GM18499 (cell line): ENCODE measurements at regions not wholly inside any gene's neighbourhood (a gene's known extent, or its start where the extent isn't known, plus 50 kb on each side); places are given as distances from the start of the nearest gene placed in this dataset.
"Not testable (repeated sequence)": the region's sequence is repeated elsewhere in the genome, so short reads cannot be mapped to it uniquely, and the experiment has no call there.

Experiments
- ATAC-seq: cut with Tn5 transposase; IDR thresholded peaks from one replicate; pipeline ENCODE4 v1.9.1; 2021; ENCODE audit warnings: moderate number of reproducible peaks; ENCODE audit not compliant: insufficient read depth, unreplicated experiment

DNA sequence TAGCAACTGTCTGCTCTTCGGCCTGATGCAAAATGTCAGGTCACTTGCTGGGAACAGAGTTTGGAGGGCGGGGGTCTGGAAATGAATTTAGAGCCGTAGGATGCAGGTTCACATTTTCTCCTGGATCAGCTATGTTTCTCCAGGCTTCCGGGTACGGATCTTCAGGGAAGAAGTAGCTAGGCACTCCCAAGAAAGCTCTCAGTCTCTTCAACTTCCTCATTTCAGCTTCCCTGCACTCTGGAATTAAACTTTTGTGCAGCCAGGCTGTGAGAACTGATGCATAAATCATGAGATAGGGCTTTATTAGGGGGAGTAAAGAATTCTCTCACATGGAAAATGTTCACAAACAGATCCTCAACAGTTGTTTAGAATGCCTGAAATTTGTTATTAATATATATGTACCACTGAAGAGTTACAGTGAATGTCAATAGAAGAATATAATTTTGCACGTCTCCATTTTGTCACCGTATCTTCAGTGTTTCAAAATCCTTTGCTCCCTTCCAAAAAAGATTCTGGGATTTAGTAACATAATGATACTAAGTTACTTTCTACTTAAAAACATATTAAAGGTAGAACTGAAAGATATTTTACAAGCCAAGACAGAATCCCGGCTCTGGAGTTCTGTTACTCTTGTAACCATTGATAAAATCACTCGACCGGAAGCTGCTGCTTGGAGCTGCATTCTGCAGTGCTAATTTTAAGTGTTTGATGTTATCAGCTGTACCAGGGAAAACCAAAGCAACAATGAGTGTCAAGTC lies 178.5 kb upstream of the P2RY1 start:
- ATAC-seq, result no peak

DNA sequence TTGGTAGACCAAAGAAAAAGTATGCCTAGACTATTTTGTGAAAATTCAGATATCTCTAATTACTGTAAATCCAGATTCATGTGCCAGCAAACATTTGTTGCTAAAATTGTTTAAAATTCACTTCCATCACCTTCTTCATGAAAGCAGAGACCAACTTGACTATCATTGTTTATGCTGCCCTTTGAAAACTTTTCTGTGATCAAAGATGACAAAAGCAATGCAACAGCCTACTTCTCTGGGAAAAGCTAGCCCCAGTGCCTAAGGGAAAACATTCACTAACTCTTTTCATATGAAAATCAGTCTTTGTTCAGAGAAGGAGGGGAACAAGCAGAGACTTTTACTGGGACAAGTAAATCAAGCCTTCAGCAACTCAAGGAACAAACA lies 178.0 kb upstream of the P2RY1 start:
- no peak for ATAC-seq

DNA sequence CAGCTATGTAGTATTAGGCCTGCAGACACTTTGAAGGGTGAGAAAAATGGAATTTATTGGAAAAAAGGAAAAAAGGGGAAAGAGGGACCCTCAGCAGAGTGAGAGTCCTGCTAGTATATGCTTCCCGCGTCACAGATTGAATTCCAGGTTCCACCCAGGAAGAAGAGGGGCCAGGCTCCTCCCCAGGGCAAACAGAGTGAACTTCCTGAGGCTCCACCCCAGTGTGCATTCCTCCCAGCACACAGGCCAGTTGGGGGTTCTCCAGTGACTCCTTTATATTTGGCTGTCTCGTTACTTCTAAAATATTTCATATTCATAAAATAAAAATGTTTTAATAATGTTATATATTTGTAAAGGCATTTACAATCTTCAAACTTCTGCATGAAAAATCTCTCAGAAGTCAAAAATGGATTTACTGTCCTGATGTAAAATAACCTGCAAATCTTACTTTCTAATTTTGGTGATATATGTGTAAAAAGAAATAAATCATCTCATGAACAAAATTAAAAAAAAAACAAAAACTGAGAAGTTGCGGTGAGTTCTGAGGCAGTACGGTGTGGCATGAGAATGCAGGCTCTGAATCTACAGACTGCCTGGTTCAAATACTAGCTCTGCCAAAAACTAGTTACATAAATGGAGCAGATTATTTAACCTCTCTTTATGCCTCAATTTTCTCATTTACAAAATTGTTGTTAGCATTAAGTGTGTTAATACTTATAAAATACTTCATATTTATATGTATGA lies 175.8 kb upstream of the P2RY1 start:
- ATAC-seq, result no peak

DNA sequence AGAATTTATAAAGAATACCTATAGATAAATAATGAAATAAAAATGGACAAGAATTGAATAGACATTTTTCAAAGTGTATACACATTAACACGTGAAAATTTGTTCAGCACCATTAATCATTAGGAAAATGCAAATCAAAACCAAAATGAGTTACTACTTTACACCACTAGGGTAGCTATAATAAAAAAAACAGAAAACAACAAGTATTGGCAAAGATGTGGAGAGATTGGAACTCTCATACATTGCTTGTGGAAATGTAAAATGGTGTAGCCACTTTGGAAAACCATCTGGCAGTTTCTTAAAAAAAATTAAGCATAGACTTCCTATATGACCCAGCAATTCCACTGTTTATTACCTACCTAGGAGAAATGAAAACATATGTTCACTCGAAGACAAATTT lies 172.8 kb upstream of the P2RY1 start:
- ATAC-seq, result no peak

DNA sequence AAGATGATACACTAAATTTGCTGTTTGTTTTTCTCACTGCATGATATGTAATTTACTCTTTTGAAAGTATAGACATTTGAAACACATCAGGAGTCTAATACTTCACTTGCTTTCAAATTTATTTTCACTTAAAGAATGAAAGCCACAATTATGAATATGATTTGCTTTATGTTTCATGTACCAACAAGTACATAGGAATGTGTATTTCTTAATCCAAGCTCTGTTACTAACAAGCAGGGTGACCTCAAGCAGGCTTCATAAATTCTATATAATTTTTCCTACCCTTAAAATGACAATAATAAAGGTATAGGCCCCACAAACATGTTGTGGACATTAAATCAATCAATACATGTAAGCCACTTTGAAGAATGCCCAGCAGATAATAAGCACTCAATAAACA lies 170.2 kb upstream of the P2RY1 start:
- no peak for ATAC-seq

DNA sequence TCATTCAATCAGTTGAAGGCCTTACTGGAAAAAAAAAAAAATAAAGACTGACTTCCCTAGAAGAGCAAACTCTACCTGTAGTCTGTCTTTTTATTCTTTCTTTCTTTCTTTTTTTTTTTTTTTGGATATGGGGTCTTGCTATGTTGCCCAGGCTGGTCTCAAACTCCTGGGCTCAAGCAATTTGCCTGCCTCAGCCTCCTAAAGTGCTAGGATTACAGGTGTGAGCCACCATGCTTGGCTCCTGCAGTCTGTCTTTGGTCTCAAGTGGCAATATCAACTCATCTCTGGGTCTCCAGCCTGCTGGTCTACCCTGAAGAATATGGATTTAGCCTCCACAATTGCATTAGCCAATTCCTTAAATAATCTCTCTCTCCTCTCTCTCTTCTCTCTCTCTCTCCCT lies 167.7 kb upstream of the P2RY1 start:
- ATAC-seq, result no peak

DNA sequence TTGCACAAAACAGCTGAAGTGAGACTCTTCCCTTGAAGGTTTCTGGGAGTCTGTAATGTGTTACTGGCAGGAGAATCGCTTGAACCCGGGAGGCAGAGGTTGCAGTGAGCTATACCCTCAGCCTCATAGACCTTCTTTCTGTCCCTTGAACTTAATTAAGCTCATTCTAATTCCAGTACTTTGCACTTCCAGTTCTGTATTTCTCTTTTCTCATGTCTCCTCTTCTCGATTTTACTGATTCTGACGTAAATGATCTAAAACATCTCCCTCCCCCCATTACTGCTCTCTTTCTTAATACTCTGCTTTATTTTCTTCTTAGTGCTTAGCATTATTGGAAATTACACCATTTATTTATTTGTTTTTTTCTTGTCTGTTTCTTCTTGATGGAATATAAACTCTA lies 165.4 kb upstream of the P2RY1 start:
- no peak for ATAC-seq

DNA sequence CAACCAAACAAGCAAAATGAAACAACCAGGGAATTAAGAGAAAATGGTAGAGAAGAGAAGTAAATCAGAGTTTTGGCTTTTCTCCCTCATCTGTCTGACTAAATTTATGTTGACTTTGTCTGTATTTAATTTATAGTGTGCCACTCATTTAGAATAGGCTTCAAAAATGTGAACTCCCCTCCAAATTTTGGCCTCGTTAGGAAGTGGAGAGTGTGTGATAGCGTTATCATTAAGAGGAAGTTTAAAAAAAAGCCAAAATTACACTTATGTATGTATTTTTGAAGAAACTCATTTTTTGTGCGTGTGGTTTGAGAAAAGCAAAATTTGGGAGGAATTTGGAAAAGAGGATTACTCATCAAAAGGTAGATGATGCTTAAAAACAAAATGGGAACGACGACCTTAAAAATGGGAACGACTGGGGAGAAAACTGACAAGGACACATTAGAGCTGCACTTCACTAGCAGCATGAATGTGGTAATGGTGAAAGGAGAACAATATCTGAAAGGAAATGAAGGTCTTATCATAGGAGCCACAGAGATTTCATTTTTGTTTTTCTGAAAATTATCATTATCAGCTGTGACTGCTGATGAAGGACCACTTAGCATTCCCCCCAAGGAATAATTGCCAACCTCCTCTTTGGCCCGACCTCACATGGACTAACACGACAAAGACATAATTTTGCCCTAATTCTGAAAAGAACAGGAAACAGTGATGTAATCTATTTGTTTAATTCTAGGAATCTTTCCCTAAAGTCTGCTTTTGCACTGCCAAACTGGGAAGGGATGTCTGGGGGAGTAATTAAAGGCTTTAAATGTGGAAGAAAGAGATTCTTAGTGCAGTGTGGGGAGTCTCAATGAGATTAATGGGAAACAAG lies 163.2 kb upstream of the P2RY1 start:
- no peak for ATAC-seq

DNA sequence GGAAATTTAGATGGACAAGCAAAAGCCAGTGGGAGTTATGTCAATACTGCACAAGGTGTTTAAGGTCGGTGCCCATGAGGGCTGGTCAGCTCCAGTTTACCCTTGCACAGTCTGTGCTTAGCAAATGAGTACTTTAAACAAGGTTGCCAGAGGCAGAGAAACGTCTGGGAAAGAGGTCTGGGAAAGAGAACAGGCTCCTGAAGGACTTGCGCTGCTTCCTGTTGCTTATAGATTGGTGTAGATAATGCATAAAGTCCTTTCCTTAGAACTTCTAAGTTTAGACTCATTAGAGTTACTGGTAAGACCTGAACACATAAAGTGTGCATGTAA lies 162.6 kb upstream of the P2RY1 start:
- no peak for ATAC-seq

DNA sequence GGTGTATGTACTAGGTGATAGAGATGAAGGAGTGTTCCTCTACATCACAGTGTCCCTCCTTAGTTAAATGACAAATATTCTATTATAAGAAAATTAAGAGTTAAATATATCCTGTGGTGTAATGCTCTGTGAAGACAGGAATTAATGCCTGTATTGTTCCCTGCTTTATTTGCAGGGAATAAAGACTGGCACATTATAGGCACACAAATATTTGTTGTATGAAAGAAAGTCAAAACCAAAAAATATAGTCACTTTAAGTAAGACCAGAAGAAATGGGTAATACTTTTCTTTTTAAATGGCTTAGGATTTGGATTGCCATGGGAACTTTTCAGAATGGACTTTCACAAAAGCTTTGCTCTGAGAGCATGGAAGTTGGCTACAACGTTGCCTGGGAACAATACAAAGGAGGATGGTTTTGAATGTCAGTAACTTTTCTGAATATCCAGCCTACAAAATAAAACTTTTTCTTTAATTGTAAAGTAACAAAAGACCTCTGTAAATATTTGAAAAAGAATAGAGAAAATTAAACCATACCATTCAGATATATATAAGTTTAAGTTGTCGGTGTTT lies 158.0 kb upstream of the P2RY1 start:
- ATAC-seq, result no peak

DNA sequence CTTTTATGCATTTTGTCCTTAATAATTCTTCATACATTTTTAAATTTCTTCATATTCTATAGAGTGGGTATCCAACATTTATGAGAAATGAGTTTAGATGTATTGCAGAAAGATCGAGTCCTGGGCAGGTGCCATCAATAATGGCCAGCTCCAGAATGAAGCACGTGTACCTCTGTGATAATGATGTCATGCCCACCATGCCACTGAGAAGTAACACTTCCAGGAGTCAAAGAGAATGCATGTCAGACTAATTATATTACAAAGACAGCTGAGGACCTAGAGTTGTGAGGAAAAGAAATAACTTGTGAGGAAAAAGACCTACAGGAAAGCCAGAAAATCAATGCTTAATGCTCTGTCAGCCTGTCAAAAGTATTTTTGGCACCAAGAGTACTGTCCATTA lies 157.4 kb upstream of the P2RY1 start:
- no peak for ATAC-seq

DNA sequence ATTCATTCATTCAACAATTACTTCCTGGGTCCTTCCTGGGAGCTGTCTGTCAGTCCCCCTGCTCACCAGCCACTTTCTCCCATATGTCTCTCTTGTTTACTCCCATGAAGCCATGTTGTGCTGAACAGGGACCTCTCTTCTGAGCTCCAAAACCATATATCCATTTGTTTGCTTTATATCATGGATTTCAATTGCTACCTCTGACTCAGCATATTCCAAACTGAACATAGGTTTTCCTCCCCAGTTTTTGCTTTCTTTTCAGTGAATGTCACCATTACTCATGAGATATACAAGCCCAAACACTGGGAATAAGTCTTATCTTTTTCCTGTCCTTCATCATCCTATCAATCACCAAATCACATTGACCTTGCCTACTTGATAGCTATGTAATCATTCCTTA lies 152.5 kb upstream of the P2RY1 start:
- no peak for ATAC-seq

DNA sequence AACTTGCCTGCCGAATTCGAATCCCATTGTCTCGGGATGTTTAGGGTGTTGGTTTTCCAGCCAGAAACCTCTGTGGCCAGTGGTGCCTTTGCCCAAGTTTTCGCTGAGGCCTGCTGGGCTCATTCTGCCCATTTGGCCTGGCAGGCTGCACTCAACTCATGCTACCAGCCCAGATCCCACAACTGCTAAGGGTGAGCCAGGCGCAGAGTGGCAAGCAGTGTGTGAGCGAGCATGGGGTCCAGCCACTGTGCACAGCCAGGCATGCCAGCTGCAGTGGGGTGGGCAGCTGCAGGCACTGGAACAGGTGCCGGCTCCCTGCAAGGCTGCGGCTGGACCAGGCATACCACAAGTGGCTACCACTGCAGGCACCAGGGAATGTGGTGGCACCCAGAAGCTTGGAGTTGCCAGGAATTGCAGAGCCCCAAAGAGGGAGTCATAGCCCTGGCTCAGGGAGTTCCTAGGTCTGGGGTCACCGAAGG lies 151.4 kb upstream of the P2RY1 start:
- ATAC-seq, result no peak

DNA sequence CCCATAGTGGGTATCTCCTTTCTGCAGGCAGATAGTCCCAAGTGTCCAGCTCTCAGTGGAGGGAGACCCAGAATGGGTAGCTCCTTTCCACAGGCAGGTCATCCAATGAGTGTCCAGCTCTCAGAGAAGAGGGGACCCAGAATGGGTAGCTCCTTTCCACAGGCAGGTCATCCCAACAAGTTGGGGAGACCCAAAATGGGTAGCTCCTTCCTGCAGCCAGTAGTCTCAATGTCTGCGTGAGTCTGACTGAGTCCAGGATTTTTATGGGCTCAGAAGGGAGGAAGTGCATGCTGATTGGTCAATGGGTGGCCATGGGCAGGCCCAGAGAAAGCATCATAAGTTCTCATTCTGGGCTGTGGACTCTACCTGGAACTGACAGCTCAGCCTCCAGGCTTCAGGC lies 150.7 kb upstream of the P2RY1 start:
- no peak for ATAC-seq

DNA sequence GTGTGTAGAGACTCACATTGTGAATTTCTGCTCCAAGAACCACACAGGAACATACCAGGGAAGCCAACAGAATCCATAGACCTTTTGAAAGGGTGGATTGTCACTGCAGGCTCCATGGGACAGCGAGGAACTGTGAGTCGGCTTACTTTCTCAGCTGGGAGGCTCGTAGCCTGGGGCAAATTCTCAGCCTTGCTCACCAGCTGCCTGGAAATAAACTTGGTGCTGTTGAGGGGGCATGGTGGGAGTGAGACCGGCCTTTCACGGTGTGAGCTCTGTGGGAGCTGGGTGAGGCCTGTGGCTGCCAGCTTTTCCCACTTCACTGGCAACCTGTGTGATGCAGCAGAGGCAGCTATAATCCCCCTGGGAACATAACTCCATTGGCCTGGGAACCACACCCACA lies 146.6 kb upstream of the P2RY1 start:
- no peak for ATAC-seq

DNA sequence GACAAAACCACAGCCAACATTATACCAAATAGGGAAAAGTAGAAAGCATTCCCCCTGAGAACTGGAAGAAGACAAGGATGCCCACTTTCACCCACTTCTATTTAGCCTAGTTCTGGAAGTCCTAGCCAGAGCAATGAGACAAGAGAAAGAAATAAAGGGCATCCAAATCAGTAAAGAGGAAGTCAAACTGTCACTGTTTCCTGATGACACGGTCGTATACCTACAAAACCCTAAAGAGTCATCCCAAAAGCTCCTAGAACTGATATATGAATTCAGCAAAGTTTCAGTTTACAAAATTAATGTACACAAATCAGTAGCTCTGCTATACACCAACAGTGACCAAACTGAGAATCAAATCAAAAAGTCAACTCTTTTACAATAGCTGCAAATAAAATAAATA lies 142.6 kb upstream of the P2RY1 start:
- ATAC-seq, result not testable (repeated sequence)

DNA sequence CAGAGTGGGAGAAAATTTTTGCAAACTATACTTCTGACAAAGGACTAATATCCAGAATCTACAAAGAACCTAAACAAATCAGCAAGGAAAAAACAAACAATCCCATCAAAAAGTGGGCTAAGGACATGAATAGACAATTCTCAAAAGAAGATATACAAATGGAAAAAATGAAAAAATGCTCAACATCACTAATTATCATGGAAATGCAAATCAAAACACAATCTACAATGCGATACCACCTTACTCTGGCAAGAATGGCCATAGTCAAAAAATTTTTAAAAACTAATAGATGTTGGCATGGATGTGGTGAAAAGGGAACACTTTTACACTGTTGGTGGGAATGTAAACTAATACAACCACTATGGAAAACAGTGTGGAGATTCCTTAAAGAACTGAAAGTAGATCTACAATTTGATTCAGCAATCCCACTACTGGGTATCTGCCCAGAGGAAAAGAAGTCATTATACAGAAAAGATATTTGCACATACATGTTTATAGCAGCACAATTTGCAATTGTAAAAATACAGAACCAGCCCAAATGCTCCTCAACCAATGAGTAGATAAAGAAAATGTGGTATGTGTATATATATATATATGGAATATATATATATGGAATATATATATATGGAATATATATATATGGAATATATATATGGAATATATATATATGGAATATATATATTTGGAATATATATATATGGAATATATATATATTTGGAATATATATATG lies 141.2 kb upstream of the P2RY1 start:
- ATAC-seq, result not testable (repeated sequence)

DNA sequence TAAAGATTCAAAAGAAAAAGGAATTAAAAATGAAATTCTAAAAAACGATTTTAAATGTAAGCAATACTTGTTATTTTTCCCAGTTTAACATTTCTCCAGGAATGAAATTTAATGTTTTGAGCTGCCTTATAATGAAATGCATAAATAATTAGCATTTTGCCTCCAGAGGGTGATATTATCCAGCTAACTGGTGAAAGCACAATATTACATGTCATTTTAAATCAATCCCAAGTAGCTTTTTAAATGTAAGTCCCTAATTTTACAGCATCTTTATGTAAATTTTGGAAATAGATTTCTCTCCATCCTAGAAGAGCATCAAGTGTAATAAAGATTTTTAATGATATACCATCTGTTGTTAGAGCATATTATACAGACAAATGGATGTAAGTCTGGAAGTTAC lies 139.1 kb upstream of the P2RY1 start:
- ATAC-seq, result no peak

DNA sequence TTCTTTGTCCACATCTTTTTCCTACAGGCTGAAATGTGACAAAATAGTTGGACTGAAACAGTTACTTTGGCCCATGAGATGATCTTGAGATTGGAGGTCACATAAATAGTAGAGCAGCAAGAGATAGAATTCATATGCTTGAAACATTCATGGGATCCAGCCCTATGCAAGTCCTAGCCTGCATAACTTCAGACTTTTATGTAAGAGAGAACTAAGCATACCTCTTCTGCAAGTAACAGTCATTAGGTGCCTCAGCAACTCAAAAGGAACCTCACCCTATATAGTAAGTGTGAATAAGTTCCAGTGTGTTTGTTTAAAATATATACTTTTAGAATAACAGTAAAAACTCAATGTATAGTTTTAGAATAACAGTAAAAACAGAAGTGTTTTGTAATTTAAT lies 138.0 kb upstream of the P2RY1 start:
- no peak for ATAC-seq

DNA sequence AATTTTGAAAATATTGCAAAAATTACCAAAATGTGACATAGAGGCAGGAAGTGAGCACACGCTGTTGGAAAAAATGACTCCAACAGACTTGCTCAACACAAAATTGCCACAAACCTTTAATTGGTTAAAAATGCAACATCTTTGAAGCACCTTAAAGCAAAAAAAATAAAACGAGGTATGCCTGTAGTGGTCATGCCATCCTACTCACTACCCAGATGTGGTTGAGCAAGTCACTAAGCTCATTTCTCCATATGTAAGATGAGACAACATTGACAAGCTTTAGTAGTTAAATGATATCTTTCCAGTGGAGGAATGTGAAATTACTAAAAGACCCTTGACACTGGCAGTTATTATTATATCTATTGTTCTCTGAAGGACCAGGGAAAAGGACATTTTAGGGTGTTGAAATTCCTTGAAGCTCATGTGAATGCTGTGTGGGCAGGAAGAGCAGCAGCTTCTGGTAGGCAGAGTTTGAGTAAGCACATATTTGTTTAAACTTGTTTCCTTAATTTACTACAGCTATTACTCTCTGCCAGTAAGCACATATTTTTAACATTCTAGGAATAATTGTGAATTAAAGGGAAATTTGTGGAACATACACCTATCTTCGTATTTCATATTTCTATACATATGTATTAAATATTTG lies 131.6 kb upstream of the P2RY1 start:
- no peak for ATAC-seq
